Bronchial epithelial cell (primary cell): ENCODE measurements at regions not wholly inside any gene's neighbourhood (a gene's known extent, or its start where the extent isn't known, plus 50 kb on each side); places are given as distances from the start of the nearest gene placed in this dataset.
"Not testable (repeated sequence)": the region's sequence is repeated elsewhere in the genome, so short reads cannot be mapped to it uniquely, and the experiment has no call there.

Experiments used
- DNase-seq: peaks from one replicate; pipeline ENCODE4 v3.0.0-alpha.2; 2010; ENCODE audit warnings: low read depth
- FAIRE-seq: peaks from 2 replicates; lab custom pipeline; 2011; peaks lifted over from hg19 to GRCh38; lab: Jason Lieb, UNC
- H3K27me3 ChIP-seq: 2 replicates; pipeline ENCODE4 v1.5.1; 2011; ENCODE audit warnings: low read length; ENCODE audit not compliant: control insufficient read depth, insufficient read depth
- H3K36me3 ChIP-seq: 2 replicates; pipeline ENCODE4 v1.5.1; 2011; ENCODE audit warnings: low read length; ENCODE audit not compliant: control insufficient read depth, insufficient read depth
- H3K4me3 ChIP-seq: 2 replicates; pipeline ENCODE4 v1.5.1; 2011; ENCODE audit warnings: mild to moderate bottlenecking, low read depth, low read length, control low read depth
- TF ChIP-seq, protein P1 (sequence below): IDR thresholded peaks from 2 replicates; pipeline ENCODE4 v1.5.1; 2011; ENCODE audit warnings: mild to moderate bottlenecking, moderate library complexity, low read length, control low read depth, inconsistent platforms; ENCODE audit not compliant: insufficient read depth, severe bottlenecking

DNA sequence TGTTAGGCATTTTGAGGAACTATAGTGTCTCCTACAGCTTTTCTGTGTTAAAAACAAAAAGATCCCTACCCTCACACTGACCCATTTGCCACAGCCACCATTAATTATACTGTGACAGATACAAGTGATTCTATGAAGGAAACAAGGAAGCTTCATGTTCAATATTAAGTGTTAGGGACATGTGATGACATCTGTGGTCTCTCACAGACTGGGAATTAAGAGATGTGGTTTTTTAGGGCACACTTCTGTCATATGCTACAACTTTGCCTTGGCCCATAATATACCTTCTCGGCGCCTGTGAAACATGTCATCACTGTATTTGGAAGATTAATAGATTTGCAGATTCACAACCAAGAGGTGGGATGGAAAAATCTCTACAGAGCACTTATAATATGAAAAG is 102.9 kb upstream of the TCF21 start:
- Histone ChIP-seq H3K36me3 (no peaks in the 10 kb centered on the region), H3K27me3 (no peaks in the 10 kb centered on the region), H3K4me3 (no peak overlapping the region)
- FAIRE-seq (no peak), DNase-seq (no peak)
- TF ChIP-seq, protein P1, sequence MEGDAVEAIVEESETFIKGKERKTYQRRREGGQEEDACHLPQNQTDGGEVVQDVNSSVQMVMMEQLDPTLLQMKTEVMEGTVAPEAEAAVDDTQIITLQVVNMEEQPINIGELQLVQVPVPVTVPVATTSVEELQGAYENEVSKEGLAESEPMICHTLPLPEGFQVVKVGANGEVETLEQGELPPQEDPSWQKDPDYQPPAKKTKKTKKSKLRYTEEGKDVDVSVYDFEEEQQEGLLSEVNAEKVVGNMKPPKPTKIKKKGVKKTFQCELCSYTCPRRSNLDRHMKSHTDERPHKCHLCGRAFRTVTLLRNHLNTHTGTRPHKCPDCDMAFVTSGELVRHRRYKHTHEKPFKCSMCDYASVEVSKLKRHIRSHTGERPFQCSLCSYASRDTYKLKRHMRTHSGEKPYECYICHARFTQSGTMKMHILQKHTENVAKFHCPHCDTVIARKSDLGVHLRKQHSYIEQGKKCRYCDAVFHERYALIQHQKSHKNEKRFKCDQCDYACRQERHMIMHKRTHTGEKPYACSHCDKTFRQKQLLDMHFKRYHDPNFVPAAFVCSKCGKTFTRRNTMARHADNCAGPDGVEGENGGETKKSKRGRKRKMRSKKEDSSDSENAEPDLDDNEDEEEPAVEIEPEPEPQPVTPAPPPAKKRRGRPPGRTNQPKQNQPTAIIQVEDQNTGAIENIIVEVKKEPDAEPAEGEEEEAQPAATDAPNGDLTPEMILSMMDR = no peak

DNA sequence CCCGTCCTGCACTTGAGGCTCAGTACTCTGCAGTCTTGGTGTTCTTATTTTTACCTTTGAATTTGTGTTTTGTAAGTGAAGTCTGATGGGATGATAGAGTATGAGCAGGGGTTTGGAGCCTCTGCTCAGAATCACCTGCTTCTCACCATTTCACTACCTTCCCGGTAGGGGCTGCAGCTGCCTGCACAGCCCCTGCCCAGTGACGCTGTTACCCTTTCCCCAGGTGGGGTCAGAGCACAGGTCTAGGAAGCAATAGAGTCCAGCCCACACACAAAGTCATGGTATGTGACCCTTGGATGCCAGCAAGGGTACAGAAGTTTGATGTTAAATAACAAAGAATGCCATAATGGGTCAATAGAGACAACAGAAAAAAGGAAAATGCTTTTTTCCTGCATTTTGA is 101.8 kb upstream of the TCF21 start:
- TF ChIP-seq, protein P1 = no peak
- no peaks in the 10 kb centered on the region for H3K27me3 ChIP-seq
- no peak overlapping the region for H3K4me3 ChIP-seq
- DNase-seq (no peak), FAIRE-seq (no peak)
- H3K36me3 ChIP-seq = no peaks in the 10 kb centered on the region

DNA sequence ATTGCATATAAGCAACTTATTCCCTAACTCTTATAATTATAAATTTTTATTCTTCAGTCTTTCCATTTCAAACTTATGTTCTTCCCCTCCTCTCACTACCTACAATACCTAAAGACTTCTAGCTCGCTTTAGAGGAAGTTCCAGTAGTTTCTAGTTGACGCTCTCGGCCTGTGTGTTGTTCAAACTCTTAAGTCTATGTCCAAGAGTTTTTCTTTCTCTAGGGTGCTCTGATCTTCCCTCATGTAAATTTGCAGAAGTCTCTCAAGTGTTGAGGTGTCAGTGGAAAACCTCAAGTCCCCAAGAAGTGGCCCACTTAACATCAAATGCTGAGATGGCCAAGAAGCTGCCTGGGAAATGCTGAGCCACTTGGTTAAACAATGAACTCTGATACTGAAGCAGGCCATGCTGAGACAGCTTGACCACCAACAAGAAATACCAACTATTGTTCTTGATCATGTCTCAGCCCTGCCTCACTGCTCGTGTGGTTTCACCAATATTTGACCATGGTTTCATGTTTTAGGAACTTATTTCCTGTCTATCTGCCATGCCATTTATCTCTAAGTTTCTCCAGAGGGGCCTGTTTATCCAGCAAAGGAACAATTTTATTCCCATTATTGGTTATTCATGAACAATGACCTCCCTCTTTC is 100.9 kb upstream of the TCF21 start:
- Histone ChIP-seq H3K4me3 (no peak overlapping the region), H3K27me3 (no peaks in the 10 kb centered on the region), H3K36me3 (no peaks in the 10 kb centered on the region)
- FAIRE-seq = no peak
- DNase-seq = no peak
- TF ChIP-seq, protein P1 = no peak

DNA sequence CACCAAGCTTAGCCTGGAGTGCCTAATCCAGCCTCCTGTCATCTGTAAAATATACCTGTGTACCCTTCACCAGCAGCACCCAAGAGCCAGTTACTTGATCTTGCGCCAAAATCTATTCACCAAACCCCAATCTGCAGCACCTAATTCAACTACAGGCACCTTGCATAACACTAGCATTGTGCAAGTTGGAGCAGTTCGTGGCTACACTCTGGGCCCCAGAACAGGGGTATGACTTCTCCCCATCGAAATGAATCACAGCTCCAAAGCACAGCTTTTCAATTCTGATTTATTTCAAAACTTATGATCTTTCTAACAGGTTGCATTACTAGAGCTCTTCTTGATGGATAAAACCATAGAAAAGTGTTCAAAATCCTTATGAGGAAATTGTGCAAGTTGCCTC is 100.4 kb upstream of the TCF21 start:
- H3K4me3 ChIP-seq = no peak overlapping the region
- no peaks in the 10 kb centered on the region for H3K27me3 ChIP-seq
- DNase-seq = no peak
- H3K36me3 ChIP-seq = no peaks in the 10 kb centered on the region
- no peak for FAIRE-seq
- TF ChIP-seq, protein P1 = no peak

DNA sequence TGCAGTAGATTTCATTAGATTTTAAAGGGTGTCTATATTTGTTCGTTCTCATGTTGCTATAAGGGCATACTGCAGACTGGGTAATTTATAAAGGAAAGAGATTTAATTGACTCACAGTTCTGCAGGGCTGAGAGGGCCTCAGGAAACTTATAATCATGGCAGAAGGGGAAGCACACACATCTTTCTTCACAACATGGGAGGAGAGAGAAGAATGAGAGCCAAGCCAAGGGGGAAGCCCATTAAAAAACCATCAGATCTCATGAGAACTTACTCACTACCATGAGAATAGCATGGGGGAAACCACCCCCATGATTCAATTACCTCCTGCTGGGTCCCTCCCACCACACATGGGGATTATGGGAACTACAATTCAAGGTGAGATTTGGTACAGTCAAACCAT is 99.5 kb upstream of the TCF21 start:
- not testable (repeated sequence) for H3K27me3 ChIP-seq, DNase-seq, H3K4me3 ChIP-seq, H3K36me3 ChIP-seq, FAIRE-seq

DNA sequence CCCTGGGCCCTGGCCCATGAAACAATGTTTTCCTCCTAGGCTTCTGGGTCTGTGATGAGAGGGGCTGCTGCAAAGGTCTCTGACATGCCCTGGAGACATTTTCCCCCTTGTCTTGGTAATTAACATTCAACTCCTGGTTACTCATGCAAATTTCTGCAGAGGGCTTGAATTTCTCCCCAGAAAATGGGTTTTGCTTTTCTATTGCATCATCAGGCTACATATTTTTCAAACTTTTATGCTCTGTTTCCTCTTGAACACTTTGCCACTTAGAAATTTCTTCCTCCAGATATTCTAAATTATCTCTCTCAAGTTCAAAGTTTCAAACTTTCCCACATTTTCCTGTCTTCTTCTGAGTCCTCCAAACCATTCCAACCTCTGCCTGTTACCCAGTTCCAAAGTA is 98.2 kb upstream of the TCF21 start:
- not testable (repeated sequence) for FAIRE-seq, H3K4me3 ChIP-seq, DNase-seq, H3K27me3 ChIP-seq, H3K36me3 ChIP-seq

DNA sequence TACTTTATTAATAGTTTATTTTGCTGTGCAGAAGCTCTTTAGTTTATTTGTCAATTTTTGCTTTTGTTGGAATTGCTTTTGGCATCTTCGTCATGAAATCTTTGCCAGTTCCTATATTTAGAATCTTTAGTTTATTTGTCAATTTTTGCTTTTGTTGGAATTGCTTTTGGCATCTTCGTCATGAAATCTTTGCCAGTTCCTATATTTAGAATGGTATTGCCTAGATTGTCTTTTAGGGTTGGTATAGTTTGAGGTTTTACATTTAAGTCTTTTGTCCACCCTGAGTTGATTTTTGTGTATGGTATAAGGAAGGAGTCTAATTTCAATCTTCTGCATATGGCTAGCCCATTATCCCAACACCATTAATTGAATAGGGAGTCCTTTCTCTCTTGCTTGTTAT is 93.9 kb upstream of the TCF21 start:
- H3K36me3 ChIP-seq, H3K4me3 ChIP-seq, DNase-seq, H3K27me3 ChIP-seq, FAIRE-seq: not testable (repeated sequence)
